ENCODE measurements at regions not wholly inside any gene's neighbourhood (a gene's known extent, or its start where the extent isn't known, plus 50 kb on each side); places are given as distances from the start of the nearest gene placed in this dataset.

DNA sequence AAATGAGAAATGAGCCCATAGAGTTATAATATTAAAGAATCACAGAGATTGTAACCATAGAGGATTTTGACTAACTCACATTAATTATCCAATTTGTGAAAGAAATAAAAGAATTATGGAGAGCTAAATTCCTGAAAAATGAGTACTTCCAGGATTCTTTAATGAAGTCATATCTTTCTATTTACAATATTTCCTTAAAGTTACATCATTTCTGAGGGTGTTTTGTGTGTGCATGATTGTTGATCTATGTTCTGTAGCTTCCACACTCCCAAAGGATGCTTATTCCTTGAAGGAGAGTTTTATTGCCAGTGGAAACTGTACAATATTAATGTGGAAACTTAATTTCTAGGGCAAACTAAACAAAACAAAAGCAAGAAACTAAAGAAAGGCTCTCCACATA, 299.6 kb downstream of the MDFIC start:
- no peak overlapping the region for H3K4me3 ChIP-seq (ENCODE audit: low read depth, low read length)
- ChIA-PET POLR2A (no interaction called here), CTCF (interaction anchor here (1.9 kb wide), 1 partner anchor 356 kb away, joined by 11 read pairs; no protein-coding TSS in a partner anchor)
- TF ChIP-seq, protein P1, sequence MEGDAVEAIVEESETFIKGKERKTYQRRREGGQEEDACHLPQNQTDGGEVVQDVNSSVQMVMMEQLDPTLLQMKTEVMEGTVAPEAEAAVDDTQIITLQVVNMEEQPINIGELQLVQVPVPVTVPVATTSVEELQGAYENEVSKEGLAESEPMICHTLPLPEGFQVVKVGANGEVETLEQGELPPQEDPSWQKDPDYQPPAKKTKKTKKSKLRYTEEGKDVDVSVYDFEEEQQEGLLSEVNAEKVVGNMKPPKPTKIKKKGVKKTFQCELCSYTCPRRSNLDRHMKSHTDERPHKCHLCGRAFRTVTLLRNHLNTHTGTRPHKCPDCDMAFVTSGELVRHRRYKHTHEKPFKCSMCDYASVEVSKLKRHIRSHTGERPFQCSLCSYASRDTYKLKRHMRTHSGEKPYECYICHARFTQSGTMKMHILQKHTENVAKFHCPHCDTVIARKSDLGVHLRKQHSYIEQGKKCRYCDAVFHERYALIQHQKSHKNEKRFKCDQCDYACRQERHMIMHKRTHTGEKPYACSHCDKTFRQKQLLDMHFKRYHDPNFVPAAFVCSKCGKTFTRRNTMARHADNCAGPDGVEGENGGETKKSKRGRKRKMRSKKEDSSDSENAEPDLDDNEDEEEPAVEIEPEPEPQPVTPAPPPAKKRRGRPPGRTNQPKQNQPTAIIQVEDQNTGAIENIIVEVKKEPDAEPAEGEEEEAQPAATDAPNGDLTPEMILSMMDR (IDR thresholded peaks at IDR 0.05; ENCODE audit: insufficient read depth, low read length, missing control alignments): no peak
- DNase-seq (ENCODE audit: low read depth, low spot score): no peak

DNA sequence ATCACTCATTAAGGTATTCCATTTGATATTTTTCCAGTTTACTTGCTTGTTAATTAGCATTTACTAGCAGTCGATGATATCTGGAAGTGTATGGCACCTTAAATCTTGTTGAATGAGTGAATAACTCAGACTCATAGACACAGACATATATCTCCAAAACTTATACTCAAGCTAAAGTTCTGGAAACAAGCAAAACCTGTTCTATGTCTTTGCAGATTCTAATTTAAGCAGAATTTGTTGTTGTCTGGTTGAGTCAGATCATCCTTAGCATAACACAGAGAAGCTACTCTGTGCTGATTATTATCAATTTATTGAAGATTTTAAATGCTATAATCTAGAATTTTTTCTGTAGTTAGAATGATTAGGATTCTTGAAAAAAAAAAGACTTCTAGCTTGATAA, 296.2 kb downstream of the MDFIC start:
- CTCF ChIA-PET: interaction anchor here (0.6 to 3.8 kb wide), 2 partner anchors 185 to 352 kb away, joined by 3 to 45 read pairs; no protein-coding TSS in a partner anchor
- TF ChIP-seq, protein P1 (IDR thresholded peaks at IDR 0.05; ENCODE audit: insufficient read depth, low read length, missing control alignments): no peak
- POLR2A ChIA-PET: no interaction called here

DNA sequence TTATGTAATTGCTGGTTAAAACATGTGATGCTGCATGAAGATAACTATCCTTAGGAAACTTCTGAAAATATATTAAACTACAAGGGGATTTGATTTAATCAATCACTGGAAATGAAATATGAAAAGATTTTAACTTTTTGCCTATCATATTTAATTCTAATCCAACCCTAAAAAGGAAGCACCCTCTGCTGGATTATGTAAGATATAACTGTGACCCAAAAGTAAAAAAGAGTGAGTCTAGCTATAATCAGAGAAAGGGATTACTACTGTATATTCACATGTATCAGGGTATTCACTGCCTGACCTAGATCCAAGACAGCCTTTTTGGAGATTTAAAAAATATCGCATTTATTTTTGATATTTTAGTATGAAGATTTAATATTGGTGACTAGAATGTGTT, 295.5 kb downstream of the MDFIC start:
- H3K4me3 ChIP-seq (ENCODE audit: low read depth, low read length): no peak overlapping the region
- TF ChIP-seq, protein P1 (IDR thresholded peaks at IDR 0.05; ENCODE audit: insufficient read depth, low read length, missing control alignments): no peak
- POLR2A ChIA-PET: no interaction called here
- no peak for DNase-seq (ENCODE audit: low read depth, low spot score)
- CTCF ChIA-PET: interaction anchor here (0.6 to 3.8 kb wide), 3 partner anchors 135 to 352 kb away, joined by 3 to 45 read pairs (median 3); no protein-coding TSS in a partner anchor

More for the DNA sequence above, 296.2 kb downstream of the MDFIC start:
- H3K4me3 ChIP-seq (ENCODE audit: low read depth, low read length): no peak overlapping the region
- DNase-seq (ENCODE audit: low read depth, low spot score): no peak

DNA sequence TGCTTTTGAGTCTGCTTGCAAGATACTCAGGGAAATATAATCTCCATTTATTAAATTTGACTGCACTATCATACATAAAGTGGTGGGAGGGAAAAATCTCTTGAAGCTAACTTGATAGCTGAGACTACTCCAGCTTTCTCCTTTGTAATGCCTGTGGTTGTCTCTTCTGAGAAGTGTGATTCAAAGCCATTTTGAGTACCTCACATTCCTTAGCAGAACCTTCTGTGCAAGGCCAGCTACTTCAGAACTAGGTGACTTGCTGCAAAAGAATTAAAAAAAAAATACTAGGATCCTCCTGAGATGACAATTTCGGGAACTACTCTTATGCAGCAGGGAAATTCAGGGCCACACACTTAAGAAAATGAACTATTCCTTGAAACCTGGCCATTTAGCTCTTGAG, 294.8 kb downstream of the MDFIC start:
- TF ChIP-seq, protein P1 (IDR thresholded peaks at IDR 0.05; ENCODE audit: insufficient read depth, low read length, missing control alignments): no peak
- no peak overlapping the region for H3K4me3 ChIP-seq (ENCODE audit: low read depth, low read length)
- no peak for DNase-seq (ENCODE audit: low read depth, low spot score)
- ChIA-PET POLR2A (no interaction called here), CTCF (interaction anchor here (1.2 to 3.8 kb wide), 3 partner anchors 136 to 351 kb away, joined by 3 to 45 read pairs (median 3); no protein-coding TSS in a partner anchor)

DNA sequence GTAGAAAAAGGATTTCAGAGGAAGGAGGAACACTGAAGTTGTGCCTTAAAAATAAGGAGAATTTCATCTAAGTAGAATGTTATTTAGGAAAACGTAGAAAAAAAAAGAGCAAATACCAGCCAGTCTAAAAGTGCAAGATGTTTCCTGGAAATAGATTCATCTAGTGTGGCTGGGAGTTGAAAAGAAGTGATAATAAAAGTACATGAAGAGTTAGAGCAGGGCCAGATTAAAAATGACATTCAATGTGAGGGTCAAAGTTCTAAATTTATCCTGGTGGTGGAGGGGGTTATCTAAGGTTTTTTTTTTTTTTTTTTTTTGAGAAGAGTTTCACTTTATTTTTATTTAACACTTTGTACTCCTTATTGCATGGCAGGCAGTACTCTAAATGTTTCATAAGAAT, 289.3 kb downstream of the MDFIC start:
- POLR2A ChIA-PET: no interaction called here
- TF ChIP-seq, protein P1 (IDR thresholded peaks at IDR 0.05; ENCODE audit: insufficient read depth, low read length, missing control alignments): no peak
- CTCF ChIA-PET: no interaction called here
- no peak for DNase-seq (ENCODE audit: low read depth, low spot score)
- H3K4me3 ChIP-seq (ENCODE audit: low read depth, low read length): no peak overlapping the region

DNA sequence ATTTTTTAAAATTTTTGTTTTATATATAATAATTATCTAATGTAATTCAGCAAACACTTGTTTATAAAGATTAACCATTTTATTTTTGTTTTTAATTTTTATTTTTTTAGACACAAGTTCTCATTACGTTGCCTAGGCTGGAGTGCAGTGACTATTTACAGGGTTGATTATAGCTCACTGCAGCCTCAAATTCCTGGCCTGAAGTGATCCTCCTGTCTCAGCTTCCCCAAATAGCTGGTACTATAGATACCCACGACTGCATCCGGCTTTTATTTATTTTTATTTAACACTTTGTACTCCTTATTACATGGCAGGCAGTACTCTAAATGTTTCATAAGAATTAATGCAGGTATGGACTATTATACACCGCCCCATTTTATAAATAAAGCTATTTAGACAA, 288.7 kb downstream of the MDFIC start:
- H3K4me3 ChIP-seq (ENCODE audit: low read depth, low read length): no peak overlapping the region
- ChIA-PET CTCF (no interaction called here), POLR2A (no interaction called here)
- no peak for DNase-seq (ENCODE audit: low read depth, low spot score)
- TF ChIP-seq, protein P1 (IDR thresholded peaks at IDR 0.05; ENCODE audit: insufficient read depth, low read length, missing control alignments): no peak
